K562 (cell line): ENCODE measurements at regions not wholly inside any gene's neighbourhood (a gene's known extent, or its start where the extent isn't known, plus 50 kb on each side); places are given as distances from the start of the nearest gene placed in this dataset.

ENCODE experiments used
- ATAC-seq: fragments of 200-7000 bp; cut with Tn5 transposase; 3 replicates; pipeline ENCODE4 v1.9.1; 2020; ENCODE audit warnings: moderate library complexity
- BruUV-seq: library from RNA; stranded (reverse); fragments of 400-500 nt; replicated peaks from 2 replicates; lab custom pipeline; 2021; lab: Mats Ljungman, UMichigan
- CTCF ChIA-PET: fragments of 300-600 bp; formaldehyde crosslinking; extraction: SDS; loops from one replicate; lab custom pipeline; 2021; ENCODE audit warnings: low intra/inter-chr PET ratio; lab: Yijun Ruan, JAX
- POLR2A ChIA-PET: fragments of 300-600, 350-650 bp; sonication (Branson Sonifier 250); formaldehyde crosslinking; extraction: SDS; loops from one replicate; lab custom pipeline; 2021; ENCODE audit warnings: antibody characterized with exemption, inconsistent platforms; lab: Yijun Ruan, JAX
- DNase-seq, 4 experiments: peaks; one replicate each; pipeline versions ENCODE4 v3.0.0 to v3.0.0-alpha.2; 2011 to 2018; ENCODE audit warnings: low spot score in 3 of 4, mixed read lengths in 3 of 4; ENCODE audit errors: extremely low read depth in 1 of 4
- FAIRE-seq: peaks from 2 replicates; lab custom pipeline; 2011; peaks lifted over from hg19 to GRCh38; lab: Jason Lieb, UNC
- H2AFZ ChIP-seq: 2 replicates; pipeline ENCODE4 v1.6.0; 2011; ENCODE audit warnings: low read depth, low read length, control low read depth, inconsistent platforms
- H3K27ac ChIP-seq: fragments of 200-600 bp; 3 replicates; pipeline ENCODE4 v1.8.0; 2011; ENCODE audit warnings: low read depth, mild to moderate bottlenecking, control low read depth, inconsistent platforms, low read length, moderate library complexity, mixed read lengths; ENCODE audit errors: extremely low read depth
- H3K27me3 ChIP-seq, 2 experiments: fragments of 300-600 bp in 1 of 2; 2 replicates in 1 of 2; 3 replicates in 1 of 2; pipeline versions ENCODE4 v1.6.0 to v1.8.0; 2011; ENCODE audit warnings: inconsistent platforms in 2 of 2, low read length in 2 of 2, mild to moderate bottlenecking in 1 of 2, mixed read lengths in 1 of 2, moderate library complexity in 1 of 2; ENCODE audit not compliant: control insufficient read depth in 2 of 2, insufficient read depth in 2 of 2
- H3K36me3 ChIP-seq: fragments of 300-600 bp; 3 replicates; pipeline ENCODE4 v1.8.0; 2011; ENCODE audit warnings: mild to moderate bottlenecking, low read length, inconsistent platforms; ENCODE audit not compliant: control insufficient read depth, insufficient read depth
- H3K4me1 ChIP-seq, 2 experiments: fragments of 200-600 bp in 1 of 2; replicated peaks in 1 of 2; 2 replicates in 1 of 2; 3 replicates in 1 of 2; pipeline versions ENCODE4 v1.5.1 to v1.8.0; 2011; ENCODE audit warnings: inconsistent platforms in 2 of 2, low read length in 2 of 2, mild to moderate bottlenecking in 1 of 2, mixed read lengths in 1 of 2, moderate library complexity in 1 of 2; ENCODE audit not compliant: control insufficient read depth in 2 of 2, insufficient read depth in 2 of 2
- H3K4me2 ChIP-seq: 2 replicates; pipeline ENCODE4 v1.6.1; 2011; ENCODE audit warnings: low read length, control low read depth, inconsistent platforms, mixed read lengths; ENCODE audit not compliant: insufficient read depth
- H3K4me3 ChIP-seq: fragments of 200-600 bp; sonication (generic), shearing (Covaris generic); 2 replicates; pipeline ENCODE4 v1.5.1; 2016; ENCODE audit warnings: control low read depth, inconsistent platforms
- H3K79me2 ChIP-seq: fragments of 200-600 bp; 3 replicates; pipeline ENCODE4 v1.8.0; 2011; ENCODE audit warnings: low read length, inconsistent platforms; ENCODE audit not compliant: control insufficient read depth, insufficient read depth
- H3K9ac ChIP-seq, 2 experiments: 2 replicates each; pipeline versions ENCODE4 v1.6.0 to v1.6.1; 2011; ENCODE audit warnings: low read depth in 2 of 2, low read length in 2 of 2, control low read depth in 1 of 2, inconsistent platforms in 1 of 2, mild to moderate bottlenecking in 1 of 2, mixed read lengths in 1 of 2; ENCODE audit not compliant: insufficient read depth in 1 of 2
- H3K9me1 ChIP-seq: one replicate; pipeline ENCODE4 v1.6.0; 2011; ENCODE audit warnings: inconsistent platforms, mild to moderate bottlenecking, low read length, moderate library complexity; ENCODE audit not compliant: control insufficient read depth, insufficient read depth
- H3K9me3 ChIP-seq: replicated peaks from 2 replicates; pipeline ENCODE4 v1.5.1; 2011; ENCODE audit warnings: low read depth, low read length, inconsistent platforms; ENCODE audit not compliant: control insufficient read depth, insufficient read depth
- H4K20me1 ChIP-seq: replicated peaks from 2 replicates; pipeline ENCODE4 v1.6.1; 2011; ENCODE audit warnings: low read length, inconsistent platforms, mixed read lengths; ENCODE audit not compliant: control insufficient read depth, insufficient read depth
- WGBS: fragments of 100-300 bp; shearing (Covaris generic); methylation state at CpG from one replicate; pipeline ENCODE4 v1.1.6; 2016; ENCODE audit warnings: low coverage, mixed read lengths; ENCODE audit not compliant: insufficient coverage; ENCODE audit errors: missing lambda C conversion rate; 5-methylcytosine and 5-hydroxymethylcytosine counted together
- in situ Hi-C: fragments of 300-500 bp; cut with MboI; formaldehyde crosslinking; loops from 4 replicates; pipeline ENCODE4 v1.15.0; 2018; ENCODE audit warnings: inconsistent platforms, mixed read lengths
- intact Hi-C: fragments of 100-400 bp; cut with micrococcal nuclease; formaldehyde crosslinking; loops from 2 replicates; pipeline ENCODE4 v1.14.2; 2022
- TF ChIP-seq, protein P1 (sequence below): fragments of 450-650 bp; IDR thresholded peaks from one replicate; pipeline ENCODE4 v1.6.1; 2018; ENCODE audit warnings: mild to moderate bottlenecking, moderate library complexity; ENCODE audit not compliant: partially characterized antibody
- TF ChIP-seq, protein P2 (sequence below), 3 experiments: IDR thresholded peaks in 2 of 3; conservative IDR thresholded peaks in 1 of 3; 2 replicates each; pipeline ENCODE4 v1.5.1; 2011 to 2012; ENCODE audit warnings: low read length in 3 of 3, mild to moderate bottlenecking in 3 of 3, control low read depth in 2 of 3, improper control_type of control experiment in 1 of 3, inconsistent platforms in 1 of 3, low read depth in 1 of 3, mixed read lengths in 1 of 3, moderate library complexity in 1 of 3; ENCODE audit not compliant: insufficient read depth in 2 of 3

DNA sequence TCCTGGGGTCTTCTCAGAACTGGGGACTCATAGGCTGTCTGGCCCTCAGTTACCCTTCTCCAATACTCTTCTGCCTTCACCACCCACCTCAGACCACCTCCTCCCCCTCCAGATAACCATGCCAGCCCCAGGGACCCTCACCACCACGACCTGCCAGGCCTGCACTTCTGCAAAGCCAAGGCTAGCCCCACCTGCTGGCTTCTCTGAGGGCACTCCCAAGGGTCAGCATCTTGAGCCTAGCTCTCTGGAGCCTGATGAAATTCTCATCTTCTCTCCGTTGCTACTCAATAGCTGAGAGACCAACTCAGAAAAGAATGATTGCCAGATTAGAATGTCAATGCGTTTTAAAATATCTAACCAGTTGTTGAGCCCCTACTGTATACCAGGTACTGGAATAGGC lies 56.1 kb upstream of the LYRM9 start:
- FAIRE-seq (no peak), ATAC-seq (peak; percentile 51; the same call in 1 of the 3 replicates)

More for the DNA sequence above, 56.1 kb upstream of the LYRM9 start:
- ChIA-PET POLR2A (interaction anchor here (0.6 to 1.4 kb wide), 5 partner anchors 9 to 294 kb away, joined by 3 to 4 read pairs (median 3); no protein-coding TSS in a partner anchor), CTCF (no interaction called here)
- BruUV-seq = no TSS peak
- H3K4me2 ChIP-seq = no peak overlapping the region
- H3K27ac ChIP-seq = no peak overlapping the region
- 24% methylated on average over 3 of the region's 3 CpGs for WGBS
- no peaks in the 10 kb centered on the region for H3K36me3 ChIP-seq
- H2AFZ ChIP-seq = no peak overlapping the region
- no peaks in the 10 kb centered on the region for H4K20me1 ChIP-seq
- TF ChIP-seq, protein P1, sequence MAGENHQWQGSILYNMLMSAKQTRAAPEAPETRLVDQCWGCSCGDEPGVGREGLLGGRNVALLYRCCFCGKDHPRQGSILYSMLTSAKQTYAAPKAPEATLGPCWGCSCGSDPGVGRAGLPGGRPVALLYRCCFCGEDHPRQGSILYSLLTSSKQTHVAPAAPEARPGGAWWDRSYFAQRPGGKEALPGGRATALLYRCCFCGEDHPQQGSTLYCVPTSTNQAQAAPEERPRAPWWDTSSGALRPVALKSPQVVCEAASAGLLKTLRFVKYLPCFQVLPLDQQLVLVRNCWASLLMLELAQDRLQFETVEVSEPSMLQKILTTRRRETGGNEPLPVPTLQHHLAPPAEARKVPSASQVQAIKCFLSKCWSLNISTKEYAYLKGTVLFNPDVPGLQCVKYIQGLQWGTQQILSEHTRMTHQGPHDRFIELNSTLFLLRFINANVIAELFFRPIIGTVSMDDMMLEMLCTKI = no peak
- TF ChIP-seq, protein P2, sequence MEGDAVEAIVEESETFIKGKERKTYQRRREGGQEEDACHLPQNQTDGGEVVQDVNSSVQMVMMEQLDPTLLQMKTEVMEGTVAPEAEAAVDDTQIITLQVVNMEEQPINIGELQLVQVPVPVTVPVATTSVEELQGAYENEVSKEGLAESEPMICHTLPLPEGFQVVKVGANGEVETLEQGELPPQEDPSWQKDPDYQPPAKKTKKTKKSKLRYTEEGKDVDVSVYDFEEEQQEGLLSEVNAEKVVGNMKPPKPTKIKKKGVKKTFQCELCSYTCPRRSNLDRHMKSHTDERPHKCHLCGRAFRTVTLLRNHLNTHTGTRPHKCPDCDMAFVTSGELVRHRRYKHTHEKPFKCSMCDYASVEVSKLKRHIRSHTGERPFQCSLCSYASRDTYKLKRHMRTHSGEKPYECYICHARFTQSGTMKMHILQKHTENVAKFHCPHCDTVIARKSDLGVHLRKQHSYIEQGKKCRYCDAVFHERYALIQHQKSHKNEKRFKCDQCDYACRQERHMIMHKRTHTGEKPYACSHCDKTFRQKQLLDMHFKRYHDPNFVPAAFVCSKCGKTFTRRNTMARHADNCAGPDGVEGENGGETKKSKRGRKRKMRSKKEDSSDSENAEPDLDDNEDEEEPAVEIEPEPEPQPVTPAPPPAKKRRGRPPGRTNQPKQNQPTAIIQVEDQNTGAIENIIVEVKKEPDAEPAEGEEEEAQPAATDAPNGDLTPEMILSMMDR (IDR thresholded peaks at IDR 0.05 in 2 of 3, conservative IDR thresholded peaks at IDR 0.05 in 1 of 3; ENCODE audit: insufficient read depth in 2 of 3, low read depth in 1 of 3, low read length in 3 of 3) = peak in 1 of 3 experiments; percentile 8; a peak in 1 of 6 replicates
- TF ChIP-seq, all 486 proteins: peak for 1
- intact Hi-C loops = no loop called here
- H3K9ac ChIP-seq = no peak overlapping the region
- H3K4me3 ChIP-seq = no peak overlapping the region
- in situ Hi-C loops = no loop called here
- H3K9me1 ChIP-seq = no peaks in the 10 kb centered on the region
- H3K9me3 ChIP-seq = no peaks in the 10 kb centered on the region
- H3K27me3 ChIP-seq = no peaks in the 10 kb centered on the region
- no peak for DNase-seq
- H3K4me1 ChIP-seq = peaks cover 0 to 4% of the 10 kb centered on the region in 2 experiments; a peak in 2 of 5 replicates
- no peaks in the 10 kb centered on the region for H3K79me2 ChIP-seq
